HEK293T (cell line): ENCODE measurements at regions not wholly inside any gene's neighbourhood (a gene's known extent, or its start where the extent isn't known, plus 50 kb on each side); places are given as distances from the start of the nearest gene placed in this dataset.

Source experiments
- BHLHE40 ChIP-seq: fragments of 450-650 bp; IDR thresholded peaks from 2 replicates; pipeline ENCODE4 v1.6.1; 2016; ENCODE audit warnings: mild to moderate bottlenecking, moderate library complexity, borderline replicate concordance
- ELF4 ChIP-seq: fragments of 450-650 bp; IDR thresholded peaks from 2 replicates; pipeline ENCODE4 v1.6.1; 2017; ENCODE audit warnings: antibody characterized with exemption
- FOXA1 ChIP-seq: fragments of 450-650 bp; IDR thresholded peaks from 2 replicates; pipeline ENCODE4 v1.6.1; 2016; ENCODE audit warnings: mild to moderate bottlenecking
- FOXK2 ChIP-seq: fragments of 450-650 bp; IDR thresholded peaks from 2 replicates; pipeline ENCODE4 v1.6.1; 2016; ENCODE audit warnings: mild to moderate bottlenecking
- FOXM1 ChIP-seq: fragments of 450-650 bp; IDR thresholded peaks from 2 replicates; pipeline ENCODE4 v1.6.1; 2017; ENCODE audit warnings: mild to moderate bottlenecking, borderline replicate concordance
- L3MBTL2 ChIP-seq: fragments of 450-650 bp; conservative IDR thresholded peaks from 2 replicates; pipeline ENCODE4 v1.6.1; 2016; ENCODE audit warnings: mild to moderate bottlenecking
- SP1 ChIP-seq: fragments of 450-650 bp; IDR thresholded peaks from 2 replicates; pipeline ENCODE4 v1.6.1; 2017
- SUZ12 ChIP-seq: fragments of 450-650 bp; IDR thresholded peaks from 2 replicates; pipeline ENCODE4 v1.6.1; 2016; ENCODE audit warnings: mild to moderate bottlenecking
- TARDBP ChIP-seq: fragments of 450-650 bp; IDR thresholded peaks from 2 replicates; pipeline ENCODE4 v1.6.1; 2016
- ZNF384 ChIP-seq: fragments of 450-650 bp; IDR thresholded peaks from 2 replicates; pipeline ENCODE4 v1.6.1; 2016

DNA sequence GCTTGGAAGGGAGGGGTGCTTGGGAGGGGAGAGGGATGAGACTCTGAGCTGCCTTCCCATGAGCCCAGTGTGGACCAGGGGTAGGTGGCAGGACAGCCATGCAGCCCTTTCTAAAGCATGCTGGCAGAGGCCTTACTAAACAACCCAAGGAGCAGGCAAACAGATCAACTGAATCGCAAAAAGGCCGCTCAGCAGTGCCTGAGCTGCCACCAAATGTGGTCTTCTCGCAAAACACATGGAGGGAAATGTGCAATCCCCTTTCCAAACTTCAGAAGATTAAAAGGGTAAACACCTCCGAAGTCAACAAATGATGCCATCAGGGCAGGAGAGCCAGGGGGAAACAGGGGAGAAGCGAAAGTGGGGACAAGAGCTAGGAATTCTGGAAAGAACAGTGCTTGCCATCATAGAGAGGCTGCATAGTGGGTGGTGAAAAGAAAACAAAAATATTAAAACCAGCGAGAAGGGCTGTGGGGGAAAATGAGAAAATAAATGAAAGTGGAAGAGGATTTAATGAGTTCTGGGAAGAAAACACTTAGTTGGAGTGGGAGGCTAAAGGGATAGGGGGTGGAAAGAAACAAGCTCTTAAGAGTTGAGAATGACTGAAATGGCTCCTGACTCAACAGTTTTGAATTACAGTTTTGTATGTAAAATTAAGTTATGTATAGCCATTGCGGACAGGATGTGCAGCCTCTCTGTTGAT lies 62.2 kb upstream of the ZNF32 start:
- TF ChIP-seq SP1, result no peak
- no peak for TF ChIP-seq FOXM1
- no peak for TF ChIP-seq FOXK2
- TF ChIP-seq BHLHE40, result no peak
- TF ChIP-seq L3MBTL2, result no peak
- TF ChIP-seq ZNF384, result no peak
- TF ChIP-seq SUZ12, result no peak
- no peak for TF ChIP-seq TARDBP
- no peak for TF ChIP-seq FOXA1
- no peak for TF ChIP-seq ELF4
